ENCODE measurements at regions not wholly inside any gene's neighbourhood (a gene's known extent, or its start where the extent isn't known, plus 50 kb on each side); places are given as distances from the start of the nearest gene placed in this dataset.

- Histone ChIP-seq H3K27me3 (no peaks in the 10 kb centered on the region), H3K36me3 (no peaks in the 10 kb centered on the region), H3K27ac (no peak overlapping the region), H3K4me1 (no peaks in the 10 kb centered on the region), H3K9me3 (no peaks in the 10 kb centered on the region), H3K4me3 (no peak overlapping the region)
- ATAC-seq (no peak), FAIRE-seq (no peak), DNase-seq (no peak)
- intact Hi-C loops (cut with DNase I) = no loop called here
- 90 to 93% methylated on average over 6 of the region's 6 CpGs for WGBS, 2 donors
- TF ChIP-seq, protein P1, sequence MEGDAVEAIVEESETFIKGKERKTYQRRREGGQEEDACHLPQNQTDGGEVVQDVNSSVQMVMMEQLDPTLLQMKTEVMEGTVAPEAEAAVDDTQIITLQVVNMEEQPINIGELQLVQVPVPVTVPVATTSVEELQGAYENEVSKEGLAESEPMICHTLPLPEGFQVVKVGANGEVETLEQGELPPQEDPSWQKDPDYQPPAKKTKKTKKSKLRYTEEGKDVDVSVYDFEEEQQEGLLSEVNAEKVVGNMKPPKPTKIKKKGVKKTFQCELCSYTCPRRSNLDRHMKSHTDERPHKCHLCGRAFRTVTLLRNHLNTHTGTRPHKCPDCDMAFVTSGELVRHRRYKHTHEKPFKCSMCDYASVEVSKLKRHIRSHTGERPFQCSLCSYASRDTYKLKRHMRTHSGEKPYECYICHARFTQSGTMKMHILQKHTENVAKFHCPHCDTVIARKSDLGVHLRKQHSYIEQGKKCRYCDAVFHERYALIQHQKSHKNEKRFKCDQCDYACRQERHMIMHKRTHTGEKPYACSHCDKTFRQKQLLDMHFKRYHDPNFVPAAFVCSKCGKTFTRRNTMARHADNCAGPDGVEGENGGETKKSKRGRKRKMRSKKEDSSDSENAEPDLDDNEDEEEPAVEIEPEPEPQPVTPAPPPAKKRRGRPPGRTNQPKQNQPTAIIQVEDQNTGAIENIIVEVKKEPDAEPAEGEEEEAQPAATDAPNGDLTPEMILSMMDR (IDR thresholded peaks at IDR 0.05) = no peak
Measured at GRCh38 chr4:119906277-119906676, 160.4 kb downstream of the MAD2L1 start.

GRCh38 chr4:119898211-119898610, 168.4 kb downstream of the MAD2L1 start:
- DNase-seq (no peak), ATAC-seq (no peak), FAIRE-seq (no peak)
- H3K9me3 ChIP-seq = no peaks in the 10 kb centered on the region
- no peaks in the 10 kb centered on the region for H3K27me3 ChIP-seq
- H3K4me1 ChIP-seq = no peaks in the 10 kb centered on the region
- TF ChIP-seq, protein P1 (IDR thresholded peaks at IDR 0.05) = no peak
- intact Hi-C loops (cut with DNase I) = no loop called here
- H3K27ac ChIP-seq = no peak overlapping the region
- H3K4me3 ChIP-seq = no peak overlapping the region
- no peaks in the 10 kb centered on the region for H3K36me3 ChIP-seq
- WGBS, 2 donors = 51 to 64% methylated on average over 5 of the region's 5 CpGs

DNA sequence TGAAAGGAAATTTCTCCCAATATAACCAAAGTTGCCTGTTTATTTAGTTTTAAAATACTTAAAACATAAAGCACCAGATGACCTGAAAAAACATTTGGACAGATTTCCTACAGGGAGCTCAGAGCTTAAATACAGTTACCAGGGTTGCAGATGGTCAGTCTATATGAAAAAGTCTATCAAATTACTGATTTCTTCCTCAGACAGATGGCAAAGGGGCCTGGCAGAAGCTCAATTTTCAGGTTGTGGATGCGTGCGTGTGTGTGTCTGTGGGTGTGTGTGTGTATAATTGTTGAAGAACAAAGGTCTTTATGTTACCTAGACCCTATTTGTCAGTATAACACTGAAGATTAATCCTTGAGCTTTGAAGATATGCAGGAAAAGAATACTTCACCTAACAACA, 169.4 kb downstream of the MAD2L1 start:
- Histone ChIP-seq H3K36me3 (no peaks in the 10 kb centered on the region), H3K27ac (no peak overlapping the region), H3K27me3 (no peaks in the 10 kb centered on the region), H3K4me3 (no peak overlapping the region), H3K4me1 (no peaks in the 10 kb centered on the region), H3K9me3 (no peaks in the 10 kb centered on the region)
- intact Hi-C loops (cut with DNase I) = no loop called here
- 76 to 77% methylated on average over 2 of the region's 2 CpGs for WGBS, 2 donors
- FAIRE-seq (no peak), ATAC-seq (no peak), DNase-seq (no peak)
- TF ChIP-seq, protein P1 (IDR thresholded peaks at IDR 0.05) = no peak

- FAIRE-seq (peak; percentile 37), DNase-seq (no peak), ATAC-seq (peak in 1 of 4 donors; percentile 21)
- intact Hi-C loops (cut with DNase I) = no loop called here
- 75% methylated on average over 3 of the region's 3 CpGs for WGBS, 2 donors
- TF ChIP-seq, protein P1 (IDR thresholded peaks at IDR 0.05) = no peak
- H3K27ac ChIP-seq = no peak overlapping the region
- H3K9me3 ChIP-seq = no peaks in the 10 kb centered on the region
- H3K36me3 ChIP-seq = no peaks in the 10 kb centered on the region
- H3K4me3 ChIP-seq = no peak overlapping the region
- H3K4me1 ChIP-seq = no peaks in the 10 kb centered on the region
- H3K27me3 ChIP-seq = no peaks in the 10 kb centered on the region
Measured at GRCh38 chr4:119894650-119895208, 171.9 kb downstream of the MAD2L1 start.

- Histone ChIP-seq H3K36me3 (no peaks in the 10 kb centered on the region), H3K27me3 (no peaks in the 10 kb centered on the region), H3K9me3 (no peaks in the 10 kb centered on the region), H3K4me3 (no peak overlapping the region), H3K27ac (peak overlapping the region in 2 of 4 donors; percentile 63 to 74), H3K4me1 (peaks cover 0 to 16% (median 10%) of the 10 kb centered on the region in 3 donors)
- TF ChIP-seq, protein P1 (IDR thresholded peaks at IDR 0.05) = no peak
- no peak for FAIRE-seq
- WGBS, 2 donors = 39 to 52% methylated on average over 2 of the region's 2 CpGs
- no peak for DNase-seq
- intact Hi-C loops (cut with DNase I) = no loop called here
- ATAC-seq = peak; percentile 16 to 73 (median 42)
Measured at GRCh38 chr4:119873794-119874325, 192.8 kb downstream of the MAD2L1 start.
